Kidney glomerular epithelial cell (primary cell): ENCODE measurements at regions not wholly inside any gene's neighbourhood (a gene's known extent, or its start where the extent isn't known, plus 50 kb on each side); places are given as distances from the start of the nearest gene placed in this dataset.
"Not testable (repeated sequence)": the region's sequence is repeated elsewhere in the genome, so short reads cannot be mapped to it uniquely, and the experiment has no call there.

Experiments used
- DNase-seq: peaks from one replicate; lab custom pipeline; 2025; lab: John Stamatoyannopoulos, UW

DNA sequence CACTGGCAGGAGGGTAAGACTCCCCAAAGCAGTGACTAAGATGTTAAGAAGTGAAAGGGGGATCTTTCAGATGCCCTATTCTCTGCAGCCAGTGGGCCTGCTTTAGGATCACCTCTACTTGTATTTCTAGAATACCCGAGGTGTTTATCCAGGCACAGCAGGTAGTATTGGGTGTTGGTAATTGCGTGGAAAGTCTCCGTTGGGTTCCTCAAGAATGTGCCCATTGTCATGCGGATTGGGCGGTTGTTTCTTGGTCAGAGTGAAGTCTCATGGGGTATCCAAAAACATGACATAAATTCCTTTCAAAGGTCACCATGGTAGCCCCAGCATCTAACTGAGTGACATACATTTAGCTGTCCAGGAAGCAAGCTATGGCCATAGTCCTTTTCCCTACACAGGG lies 308.8 kb downstream of the RPIA start:
- no peak for DNase-seq

DNA sequence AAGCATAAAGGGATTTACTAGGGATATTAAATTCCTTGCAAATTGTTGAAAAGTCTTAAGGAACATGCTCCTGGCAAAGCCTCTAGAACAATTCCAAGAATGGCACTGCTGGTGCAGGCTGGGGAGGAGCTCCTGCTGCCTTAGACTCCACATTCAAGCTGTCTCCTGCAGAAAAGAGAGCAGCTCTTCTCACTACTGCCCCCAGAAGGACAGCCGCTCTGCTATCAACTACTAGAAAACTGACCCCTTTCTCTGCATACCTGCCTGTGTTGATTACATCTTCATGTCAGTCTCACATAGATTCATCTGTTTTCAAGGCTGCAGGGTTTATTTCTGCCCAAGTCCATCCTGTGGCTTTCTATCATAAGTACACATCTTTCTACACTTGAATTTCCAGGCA lies 312.8 kb downstream of the RPIA start:
- DNase-seq: not testable (repeated sequence)

DNA sequence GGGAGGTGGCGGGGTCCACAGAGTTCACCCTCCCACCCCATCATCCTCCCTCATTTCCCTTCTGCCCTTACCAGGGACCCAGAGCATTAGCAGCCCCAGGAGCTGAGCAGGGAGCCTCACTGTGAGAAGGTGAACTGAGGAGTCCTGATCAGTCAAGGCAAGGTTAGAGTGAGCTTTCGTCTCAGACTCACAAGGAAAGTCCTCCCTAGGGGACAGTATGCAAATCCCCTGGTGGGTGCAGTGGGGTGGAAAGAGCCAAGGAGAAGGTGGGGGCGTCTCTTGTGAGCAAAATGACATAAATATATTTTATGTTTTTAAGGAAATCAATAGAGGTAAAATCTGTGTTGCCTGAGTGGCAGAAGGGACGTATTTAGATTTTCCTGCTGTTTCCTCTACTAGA lies 329.1 kb downstream of the RPIA start:
- not testable (repeated sequence) for DNase-seq

DNA sequence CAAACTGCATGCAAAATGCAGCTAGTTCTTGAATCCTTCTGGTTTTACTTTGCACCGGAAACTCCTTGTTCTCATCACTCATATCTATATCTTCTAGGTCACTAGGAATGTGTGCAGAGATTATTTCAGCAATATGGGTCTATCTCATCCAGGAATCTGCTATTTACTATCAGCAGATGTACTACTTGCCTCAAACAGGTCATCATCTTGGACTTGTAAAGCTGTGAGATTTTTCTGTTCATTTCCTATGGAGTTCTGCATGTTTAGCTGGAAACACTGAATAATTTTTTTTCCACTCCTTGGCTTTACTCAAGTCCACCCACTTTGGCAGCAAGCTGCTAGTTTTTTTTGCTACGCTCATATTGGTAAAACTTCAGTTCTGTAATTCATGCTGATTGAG lies 334.8 kb downstream of the RPIA start:
- not testable (repeated sequence) for DNase-seq

DNA sequence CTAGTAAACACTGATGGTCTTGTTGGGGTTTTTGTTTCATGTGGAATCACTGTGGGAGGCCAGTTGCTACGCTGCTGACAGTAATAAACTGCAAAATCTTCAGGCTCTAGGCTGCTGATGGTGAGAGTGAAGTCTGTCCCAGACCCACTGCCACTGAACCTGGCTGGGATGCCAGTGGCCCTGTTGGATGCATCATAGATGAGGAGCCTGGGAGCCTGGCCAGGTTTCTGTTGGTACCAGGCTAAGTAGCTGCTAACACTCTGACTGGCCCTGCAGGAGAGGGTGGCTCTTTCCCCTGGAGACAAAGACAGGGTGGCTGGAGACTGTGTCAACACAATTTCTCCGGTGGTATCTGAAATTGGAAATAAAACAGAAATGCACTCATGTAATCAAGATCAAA lies 335.6 kb downstream of the RPIA start:
- not testable (repeated sequence) for DNase-seq

DNA sequence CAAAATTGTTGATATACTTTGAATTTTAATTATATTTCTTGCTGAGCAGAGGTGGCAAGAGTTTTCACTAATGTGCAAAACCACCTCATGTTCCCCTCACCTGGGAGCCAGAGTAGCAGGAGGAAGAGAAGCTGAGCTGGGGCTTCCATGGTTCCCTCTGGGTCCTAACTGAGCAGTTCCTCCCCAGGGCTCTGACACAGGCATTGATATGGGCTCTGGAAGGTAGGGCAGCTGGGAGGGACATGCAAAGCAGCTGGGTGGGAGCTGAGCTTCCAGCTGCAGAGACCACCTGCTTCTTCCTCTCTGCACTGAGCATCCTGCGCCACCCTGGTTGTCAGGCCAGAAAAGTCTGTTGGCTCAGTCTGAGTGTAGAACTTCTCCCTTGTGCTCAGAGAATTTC lies 336.1 kb downstream of the RPIA start:
- DNase-seq: not testable (repeated sequence)

DNA sequence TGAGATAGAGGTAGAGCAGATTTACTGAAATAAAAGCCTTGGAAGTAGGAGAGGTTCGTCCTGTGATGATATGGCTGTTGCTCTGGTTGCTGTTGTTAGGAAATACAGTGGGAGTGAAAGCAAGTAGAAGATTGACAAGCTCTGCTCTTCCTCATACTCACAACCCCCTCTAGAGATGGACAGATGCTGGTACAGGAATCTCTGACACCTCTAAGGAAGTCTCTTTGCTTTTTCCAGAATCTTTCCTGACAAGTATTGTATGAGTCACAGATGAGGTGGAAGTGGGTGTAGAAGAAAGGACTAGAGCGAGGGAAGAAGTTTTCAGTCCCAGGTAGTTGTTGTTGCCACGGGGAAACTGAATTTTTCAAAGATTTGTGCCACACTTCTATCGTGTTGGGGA lies 337.8 kb downstream of the RPIA start:
- not testable (repeated sequence) for DNase-seq

DNA sequence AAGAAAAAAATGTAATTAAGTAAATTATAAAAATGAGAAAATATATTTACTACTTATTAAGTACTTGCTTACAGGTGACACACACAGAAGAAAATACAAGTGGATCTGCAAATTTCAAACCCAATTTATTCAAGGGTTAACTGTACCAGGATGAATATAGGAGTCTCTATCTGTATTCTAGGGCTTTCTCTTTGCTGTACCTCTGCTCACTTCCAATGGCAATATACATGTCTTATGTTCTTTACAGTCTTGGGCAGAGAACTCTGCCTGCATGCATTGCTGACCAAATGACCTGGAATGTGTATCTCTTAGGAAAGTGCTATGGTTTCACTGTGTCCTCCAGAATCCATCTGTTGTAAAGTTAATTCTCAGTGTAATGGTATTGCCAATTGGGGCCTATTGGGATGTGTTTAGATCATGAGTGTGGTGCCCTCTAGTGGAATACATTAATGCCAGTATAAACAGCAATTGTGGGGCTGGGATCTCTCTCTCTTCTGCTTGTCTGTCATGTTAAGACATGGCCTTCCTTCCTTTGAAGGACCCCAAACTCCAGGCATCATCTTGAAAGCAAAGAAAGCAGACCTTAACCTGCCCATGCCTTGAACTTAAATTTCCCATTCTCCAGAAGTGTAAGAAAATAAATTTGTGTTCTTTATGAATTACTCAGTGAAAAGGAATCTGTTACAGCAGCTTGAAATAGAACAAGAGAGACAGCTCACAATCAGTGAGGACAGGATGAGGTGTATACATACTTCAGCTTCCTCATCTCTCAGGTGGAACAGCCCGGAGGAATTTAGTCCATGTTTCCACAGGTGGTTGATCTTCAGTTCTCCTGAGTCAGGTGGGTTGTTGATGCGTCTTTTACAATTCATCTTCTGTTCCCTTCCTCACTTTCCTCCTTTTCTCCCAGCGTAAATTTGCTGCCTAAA lies 356.9 kb downstream of the RPIA start:
- DNase-seq: peak; percentile 39

DNA sequence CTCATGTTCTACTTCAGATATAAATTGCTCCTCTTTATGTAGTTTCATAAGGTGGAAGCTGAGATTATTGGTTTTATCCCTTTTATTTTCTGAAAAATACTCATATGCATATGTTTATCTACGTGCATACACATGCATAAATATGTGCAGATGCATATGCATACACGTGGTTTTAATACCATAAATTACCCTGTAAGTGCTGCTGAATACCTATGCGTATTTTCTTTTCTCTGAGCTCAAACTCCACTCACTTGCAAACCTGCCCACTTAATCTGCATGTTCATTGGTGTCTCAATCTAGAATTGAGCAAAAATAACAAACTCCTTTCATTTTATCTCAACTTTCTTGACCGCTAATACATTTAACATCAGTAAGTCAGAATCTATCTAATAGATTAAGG lies 367.1 kb downstream of the RPIA start:
- DNase-seq: not testable (repeated sequence)

DNA sequence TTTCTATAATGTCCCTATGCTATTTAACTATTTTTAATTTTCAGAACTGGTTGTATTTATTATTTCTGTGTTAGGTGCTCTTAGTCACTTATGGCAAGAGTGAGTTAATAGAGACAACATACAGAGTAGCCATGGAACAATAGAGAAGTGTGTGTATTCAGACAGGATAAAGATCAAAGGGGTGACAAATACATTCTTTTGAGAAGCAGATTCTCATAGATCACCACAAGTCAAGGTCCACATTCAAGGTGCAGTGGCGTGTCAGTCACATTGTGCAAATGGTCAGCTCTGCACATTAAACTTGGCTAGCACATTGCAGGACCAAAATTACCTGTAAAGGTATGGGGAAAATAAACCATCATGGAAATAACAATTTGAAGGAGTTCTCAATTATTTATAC lies 369.7 kb downstream of the RPIA start:
- DNase-seq: not testable (repeated sequence)

DNA sequence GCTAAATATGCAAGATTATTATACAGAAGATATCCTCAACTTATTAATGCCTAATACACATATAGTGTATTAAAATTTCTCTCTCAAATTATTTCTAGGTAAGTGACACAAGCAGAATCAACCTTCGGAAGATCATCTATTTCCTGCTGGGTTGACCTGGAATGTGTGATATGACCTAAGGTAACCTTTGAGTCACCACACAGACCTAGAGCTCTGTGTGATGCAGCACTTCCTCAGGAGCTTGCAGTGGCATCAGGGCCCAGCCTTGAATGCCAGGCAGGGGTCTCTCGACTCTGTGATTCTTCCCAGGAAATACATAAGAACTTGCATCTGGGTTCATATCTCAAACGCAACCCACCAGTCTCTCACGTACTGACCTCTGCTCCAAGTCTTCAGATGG lies 385.3 kb downstream of the RPIA start:
- DNase-seq: not testable (repeated sequence)

DNA sequence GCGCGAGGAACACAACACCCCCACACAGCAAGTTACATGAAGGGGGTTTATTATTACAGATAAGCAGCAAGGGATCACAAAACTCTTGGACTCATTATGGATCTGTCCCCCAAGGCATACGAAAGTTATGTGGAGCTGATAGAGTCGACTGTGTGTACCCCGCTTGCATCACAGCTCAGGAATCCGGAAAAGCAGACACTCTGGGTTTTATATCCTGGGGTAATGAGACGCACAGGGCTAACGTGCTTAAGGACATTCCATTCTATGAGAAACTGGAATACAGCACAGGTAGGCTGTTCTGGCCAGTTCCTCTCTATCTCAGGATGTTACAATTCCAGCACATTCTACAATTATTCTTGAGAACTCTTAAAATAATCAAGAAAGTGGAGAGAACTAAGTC lies 401.4 kb downstream of the RPIA start:
- not testable (repeated sequence) for DNase-seq

DNA sequence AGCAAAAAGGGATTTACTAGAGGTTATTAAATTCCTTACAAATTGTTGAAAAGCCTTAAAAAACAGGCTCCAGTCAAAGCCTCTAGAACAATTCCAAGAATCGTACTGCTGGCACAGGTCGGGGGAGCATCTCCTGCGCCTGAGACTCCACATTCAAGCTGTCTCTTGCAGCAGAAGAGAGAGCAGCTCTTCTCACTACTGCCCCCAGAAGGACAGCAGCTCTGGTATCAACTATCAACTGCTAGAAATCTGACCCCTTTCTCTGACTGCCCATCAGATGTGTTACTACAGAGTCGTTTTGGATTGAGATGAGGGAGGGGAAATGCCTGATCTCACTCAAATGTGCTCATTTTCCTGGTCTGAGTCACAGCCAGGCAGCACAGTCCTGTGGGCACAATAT lies 403.6 kb downstream of the RPIA start:
- not testable (repeated sequence) for DNase-seq

DNA sequence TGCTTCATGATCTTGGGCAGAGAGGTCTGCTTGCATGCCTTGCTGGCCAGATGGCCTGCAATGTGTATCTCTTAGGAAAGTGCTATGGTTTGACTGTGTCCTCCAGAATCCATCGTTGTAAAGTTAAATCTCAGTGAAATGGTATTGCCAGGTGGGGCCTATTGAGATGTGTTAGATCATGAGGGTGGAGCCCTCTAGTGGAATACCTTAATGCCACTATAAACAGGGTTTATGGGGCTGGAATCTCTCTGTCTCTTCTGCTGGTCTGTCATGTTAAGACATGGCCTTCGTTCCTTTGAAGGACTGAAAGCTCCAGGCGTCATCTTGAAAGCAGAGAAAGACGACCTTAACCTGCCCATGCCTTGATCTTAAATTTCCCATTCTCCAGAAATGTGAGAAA lies 411.1 kb downstream of the RPIA start:
- not testable (repeated sequence) for DNase-seq

DNA sequence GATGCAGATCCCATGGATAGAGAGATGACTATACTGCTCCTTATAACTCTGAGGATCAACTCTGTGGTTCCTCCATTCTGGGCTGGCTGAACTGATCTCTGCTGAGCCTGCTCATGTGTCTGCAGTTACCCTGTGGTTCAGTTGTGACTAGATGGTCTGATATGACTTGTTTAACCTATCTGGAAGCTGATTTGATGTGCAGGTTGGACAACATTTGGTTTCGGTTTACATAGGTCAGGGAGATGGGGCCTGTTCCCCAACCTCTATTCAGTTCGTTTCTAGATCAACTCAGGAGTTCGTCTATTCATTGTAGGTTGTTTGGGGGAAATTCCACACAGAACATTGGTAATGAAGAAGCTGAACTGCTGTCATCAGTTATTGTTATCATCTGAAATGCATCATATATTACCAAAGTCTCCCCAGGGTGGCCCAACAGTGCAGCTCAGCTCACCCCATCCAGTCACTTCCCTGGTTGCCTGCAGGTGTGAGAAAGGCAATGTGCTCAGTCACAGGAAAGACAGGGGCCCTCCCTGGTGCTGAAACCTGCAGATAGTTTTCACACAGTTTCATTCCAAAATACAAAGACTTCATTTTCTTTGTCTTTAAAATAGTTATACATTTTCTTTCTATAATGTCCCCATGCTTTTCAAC lies 415.0 kb downstream of the RPIA start:
- not testable (repeated sequence) for DNase-seq

DNA sequence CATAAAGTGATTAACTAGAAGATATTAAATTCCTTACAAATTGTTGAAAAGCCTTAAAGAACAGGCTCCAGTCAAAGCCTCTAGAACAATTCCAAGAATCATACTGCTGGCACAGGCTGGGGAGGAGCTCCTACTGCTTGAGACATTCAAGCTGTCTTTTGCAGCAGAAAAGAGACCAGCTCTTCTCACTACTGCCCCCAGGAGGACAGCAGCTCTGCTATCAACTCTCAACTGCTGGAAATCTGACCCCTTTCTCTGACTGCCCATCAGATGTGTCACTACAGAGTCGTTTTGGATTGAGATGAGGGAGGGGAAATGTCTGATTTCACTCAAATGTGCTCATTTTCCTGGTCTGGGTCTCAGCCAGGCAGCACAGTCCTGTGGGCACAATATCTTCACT lies 421.0 kb downstream of the RPIA start:
- DNase-seq: peak; percentile 4

DNA sequence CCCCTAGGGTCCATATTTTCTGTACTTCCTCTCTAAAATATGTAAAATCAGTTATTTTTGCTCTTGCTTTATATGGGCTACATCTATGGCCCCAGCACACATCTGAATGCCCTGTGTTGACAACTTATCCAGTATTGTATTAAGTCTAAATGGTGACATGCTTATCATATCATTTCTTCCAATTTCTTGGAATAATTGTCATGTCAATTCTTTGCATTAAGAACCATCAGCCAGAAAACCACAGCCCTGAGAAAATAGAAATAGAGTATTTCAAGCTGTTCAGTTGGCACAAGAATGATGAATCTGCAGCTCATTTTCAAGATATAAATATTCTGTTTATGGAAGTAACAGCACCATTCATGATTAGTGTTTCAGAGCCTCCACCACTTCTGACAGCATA lies 421.8 kb downstream of the RPIA start:
- DNase-seq: not testable (repeated sequence)

DNA sequence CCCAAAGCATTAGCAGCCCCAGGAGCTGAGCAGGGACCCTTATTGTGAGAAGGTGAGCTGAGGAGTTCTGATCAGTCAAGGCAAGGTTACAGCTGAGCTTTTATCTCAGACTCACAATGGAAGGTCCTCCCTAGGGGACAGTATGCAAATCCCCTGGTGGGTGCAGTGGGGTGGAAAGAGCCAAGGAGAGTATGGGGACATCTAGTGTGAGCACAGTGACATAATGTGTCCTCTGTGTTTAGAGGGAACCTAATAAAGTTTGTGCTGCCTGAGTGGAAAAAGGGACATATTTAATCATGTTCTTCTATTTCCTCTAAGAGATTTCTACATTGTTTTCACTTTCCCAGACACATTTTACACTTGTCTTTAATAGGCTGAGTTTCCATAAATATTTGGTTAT lies 438.0 kb downstream of the RPIA start:
- not testable (repeated sequence) for DNase-seq

DNA sequence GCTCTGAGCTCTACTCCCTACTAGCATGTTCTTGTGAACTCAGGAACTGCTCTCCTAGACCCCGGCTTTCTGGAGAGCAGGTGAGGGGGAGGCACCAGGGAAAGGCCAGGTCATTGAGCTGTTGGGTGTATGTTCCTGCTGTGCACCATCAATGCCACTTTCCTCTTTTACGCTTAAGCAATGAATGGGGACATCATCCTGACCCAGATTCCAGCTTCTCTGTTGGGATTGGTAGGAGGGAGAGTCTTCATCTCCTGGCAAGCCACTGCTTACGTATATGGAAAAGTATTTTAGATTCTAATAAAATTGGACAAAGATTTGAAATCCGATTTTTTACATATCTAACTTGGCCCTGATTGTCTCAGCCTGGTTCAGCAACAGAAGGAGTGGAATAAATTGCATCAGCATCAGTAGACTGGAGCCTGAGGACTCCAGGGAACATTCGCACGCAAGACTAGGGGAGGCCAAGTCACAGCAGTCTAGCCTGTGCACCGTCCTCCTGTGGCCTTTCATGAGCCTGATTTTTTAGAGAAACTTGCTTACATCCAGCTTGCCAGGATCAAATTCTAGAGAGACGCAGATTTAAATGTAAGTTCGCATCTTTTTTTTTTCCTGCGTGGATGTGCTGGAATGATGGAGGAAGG lies 439.3 kb downstream of the RPIA start:
- not testable (repeated sequence) for DNase-seq

DNA sequence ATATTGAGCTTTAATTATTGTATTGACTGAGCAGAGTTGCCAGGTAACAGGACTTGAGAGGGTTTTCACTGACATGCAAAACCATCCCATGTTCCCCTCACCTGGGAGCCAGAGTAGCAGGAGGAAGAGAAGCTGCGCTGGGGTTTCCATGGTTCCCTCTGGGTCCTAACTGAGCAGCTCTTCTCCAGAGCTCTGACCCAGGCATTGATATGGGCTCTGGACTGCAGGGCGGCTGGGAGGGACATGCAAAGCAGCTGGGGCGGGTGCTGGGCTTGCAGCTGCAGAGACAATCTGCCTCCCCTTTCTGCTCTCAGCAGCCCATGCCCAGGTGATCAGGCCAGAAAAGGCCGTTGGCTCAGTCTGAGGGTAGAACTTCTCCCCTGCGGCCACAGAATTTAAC lies 451.5 kb downstream of the RPIA start:
- not testable (repeated sequence) for DNase-seq

DNA sequence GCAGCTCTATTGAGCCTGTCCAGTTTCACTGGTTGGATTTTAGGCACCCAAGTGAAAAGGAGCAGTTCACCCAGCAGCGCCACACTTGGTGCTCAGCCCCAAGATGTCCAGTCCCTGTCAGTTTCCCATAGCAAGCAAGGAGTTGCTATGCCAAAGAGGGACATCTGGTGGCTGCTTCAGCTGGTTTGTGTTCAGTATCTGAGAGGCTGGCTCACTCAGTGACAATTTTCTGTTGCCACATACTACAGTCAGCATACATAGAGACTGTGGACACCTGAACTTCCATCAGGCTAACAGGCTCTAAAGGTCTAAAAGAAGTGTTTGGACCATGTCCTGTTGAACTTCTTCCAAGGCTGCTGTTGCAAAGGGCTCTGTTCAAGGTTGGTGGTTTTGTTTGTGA lies 453.9 kb downstream of the RPIA start:
- DNase-seq: not testable (repeated sequence)

DNA sequence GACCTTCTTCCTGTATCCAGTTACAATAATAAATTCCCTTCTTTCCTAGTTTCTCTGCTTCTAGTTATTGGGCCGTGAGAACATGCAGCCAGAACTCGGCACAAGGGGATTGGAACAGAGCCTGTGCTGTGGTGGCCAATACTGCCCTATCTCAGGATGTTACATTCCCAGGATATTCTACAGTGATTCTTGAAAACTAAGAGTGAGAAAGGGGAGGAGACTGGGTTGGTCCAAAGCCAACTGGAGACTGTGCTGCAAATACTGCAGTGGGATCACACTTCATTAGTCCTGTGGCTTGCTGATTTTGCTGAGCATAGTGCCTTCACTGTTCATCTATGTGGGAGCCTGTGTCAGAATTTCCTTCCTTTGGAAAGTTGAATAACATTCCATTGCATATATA lies 456.8 kb downstream of the RPIA start:
- DNase-seq: peak; percentile 27

DNA sequence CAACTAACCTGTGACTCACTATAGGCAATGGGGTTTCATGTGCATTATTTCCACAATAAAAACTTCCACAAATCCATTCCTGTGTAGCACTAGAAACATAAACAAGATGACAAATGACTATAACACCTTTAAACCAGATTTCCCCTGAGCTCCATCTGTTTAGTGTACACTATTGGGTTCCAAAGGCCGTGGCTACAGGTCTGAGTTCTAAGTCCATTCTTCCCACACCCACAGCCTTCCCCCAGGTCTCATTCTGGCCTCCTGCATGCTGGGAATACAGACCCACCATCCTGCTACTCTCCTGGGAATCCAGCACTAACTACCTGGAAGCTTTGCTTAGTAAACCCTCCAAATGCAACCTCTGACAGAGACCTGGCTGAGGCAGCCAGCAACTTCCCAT lies 460.2 kb downstream of the RPIA start:
- DNase-seq: not testable (repeated sequence)
